ENCODE measurements at regions not wholly inside any gene's neighbourhood (a gene's known extent, or its start where the extent isn't known, plus 50 kb on each side); places are given as distances from the start of the nearest gene placed in this dataset.

GRCh38 chr5:99063737-99064136 lies 134.9 kb upstream of the CHD1 start:
- no peak for TF ChIP-seq CTCF (IDR thresholded peaks at IDR 0.05; ENCODE audit: borderline replicate concordance, extremely low read depth, low read length, poor library complexity, severe bottlenecking)
- TF ChIP-seq EZH2 (IDR thresholded peaks at IDR 0.05; ENCODE audit: borderline replicate concordance, low read depth, low read length, severe bottlenecking) = no peak
